H9 (cell line): ENCODE measurements at regions not wholly inside any gene's neighbourhood (a gene's known extent, or its start where the extent isn't known, plus 50 kb on each side); places are given as distances from the start of the nearest gene placed in this dataset.

Source experiments
- DNase-seq: peaks from one replicate; pipeline ENCODE4 v3.0.0-alpha.2; 2017
- H2AFZ ChIP-seq: one replicate; pipeline ENCODE4 v1.6.1; 2013; ENCODE audit warnings: mild to moderate bottlenecking, low read length, control low read depth, moderate library complexity
- H2AK5ac ChIP-seq: 2 replicates; pipeline ENCODE4 v1.6.1; 2013; ENCODE audit warnings: low read length, control low read depth, mixed read lengths; ENCODE audit not compliant: insufficient read length
- H2BK120ac ChIP-seq: one replicate; pipeline ENCODE4 v1.6.1; 2013; ENCODE audit warnings: low read depth, mild to moderate bottlenecking, low read length, control low read depth, inconsistent platforms; ENCODE audit not compliant: poor library complexity, severe bottlenecking
- H2BK12ac ChIP-seq: 2 replicates; pipeline ENCODE4 v1.6.1; 2013; ENCODE audit warnings: low read length, control low read depth, mixed read lengths, low read depth; ENCODE audit not compliant: insufficient read length
- H2BK15ac ChIP-seq: 2 replicates; pipeline ENCODE4 v1.6.1; 2013; ENCODE audit warnings: low read depth, low read length, control low read depth
- H2BK20ac ChIP-seq: one replicate; pipeline ENCODE4 v1.6.1; 2013; ENCODE audit warnings: low read depth, mild to moderate bottlenecking, low read length, control low read depth, inconsistent platforms; ENCODE audit not compliant: poor library complexity, severe bottlenecking
- H2BK5ac ChIP-seq: 2 replicates; pipeline ENCODE4 v1.6.1; 2013; ENCODE audit warnings: low read length, control low read depth, mixed read lengths; ENCODE audit not compliant: insufficient read length
- H3K14ac ChIP-seq: 2 replicates; pipeline ENCODE4 v1.6.1; 2013; ENCODE audit warnings: low read length, control low read depth; ENCODE audit not compliant: insufficient read depth
- H3K18ac ChIP-seq: 2 replicates; pipeline ENCODE4 v1.6.1; 2013; ENCODE audit warnings: low read depth, mild to moderate bottlenecking, mixed read lengths, low read length, control low read depth; ENCODE audit not compliant: insufficient read length
- H3K23ac ChIP-seq: 2 replicates; pipeline ENCODE4 v1.6.1; 2013; ENCODE audit warnings: low read length, control low read depth, mixed read lengths, low read depth; ENCODE audit not compliant: insufficient read length
- H3K23me2 ChIP-seq: 2 replicates; pipeline ENCODE4 v1.6.1; 2013; ENCODE audit warnings: low read depth, mild to moderate bottlenecking, mixed read lengths, low read length, control low read depth; ENCODE audit not compliant: insufficient read length, poor library complexity, severe bottlenecking
- H3K27ac ChIP-seq: 2 replicates; pipeline ENCODE4 v1.5.1; 2013; ENCODE audit warnings: low read length, control low read depth, mixed read lengths, low read depth; ENCODE audit not compliant: insufficient read length
- H3K27me3 ChIP-seq: 2 replicates; pipeline ENCODE4 v1.6.1; 2013; ENCODE audit warnings: low read length, control low read depth, inconsistent platforms; ENCODE audit not compliant: insufficient read depth
- H3K4ac ChIP-seq: 2 replicates; pipeline ENCODE4 v1.6.1; 2013; ENCODE audit warnings: low read depth, mild to moderate bottlenecking, control low read depth, inconsistent platforms, low read length, moderate library complexity
- H3K4me1 ChIP-seq: 2 replicates; pipeline ENCODE4 v1.6.1; 2013; ENCODE audit warnings: low read length, control low read depth, inconsistent platforms; ENCODE audit not compliant: insufficient read depth
- H3K4me2 ChIP-seq: 2 replicates; pipeline ENCODE4 v1.6.1; 2013; ENCODE audit warnings: low read length, control low read depth, mixed read lengths; ENCODE audit not compliant: insufficient read length, insufficient read depth
- H3K56ac ChIP-seq: 2 replicates; pipeline ENCODE4 v1.6.1; 2013; ENCODE audit warnings: low read depth, mild to moderate bottlenecking, mixed read lengths, low read length, control low read depth; ENCODE audit not compliant: insufficient read length
- H3K79me1 ChIP-seq: 2 replicates; pipeline ENCODE4 v1.6.1; 2013; ENCODE audit warnings: low read depth, mild to moderate bottlenecking, moderate library complexity, low read length, control low read depth, inconsistent platforms; ENCODE audit not compliant: insufficient read depth, poor library complexity, severe bottlenecking
- H3K79me2 ChIP-seq: 2 replicates; pipeline ENCODE4 v1.6.1; 2013; ENCODE audit warnings: low read length, control low read depth, inconsistent platforms; ENCODE audit not compliant: insufficient read depth
- H3K9ac ChIP-seq: 2 replicates; pipeline ENCODE4 v1.6.1; 2013; ENCODE audit warnings: low read length, control low read depth, mixed read lengths; ENCODE audit not compliant: insufficient read length; ENCODE audit errors: extremely low read depth
- H3K9me3 ChIP-seq: one replicate; pipeline ENCODE4 v1.6.1; 2013; ENCODE audit warnings: low read depth, low read length, inconsistent platforms; ENCODE audit not compliant: control insufficient read depth
- H3T11ph ChIP-seq: one replicate; pipeline ENCODE4 v1.6.1; 2013; ENCODE audit warnings: mild to moderate bottlenecking, low read length, control low read depth, inconsistent platforms
- H4K20me1 ChIP-seq: one replicate; pipeline ENCODE4 v1.6.1; 2013; ENCODE audit not compliant: control insufficient read depth, insufficient read length, insufficient read depth
- H4K5ac ChIP-seq: 2 replicates; pipeline ENCODE4 v1.6.1; 2013; ENCODE audit warnings: low read depth, mild to moderate bottlenecking, mixed read lengths, low read length, control low read depth; ENCODE audit not compliant: insufficient read length
- H4K8ac ChIP-seq: replicated peaks from 2 replicates; pipeline ENCODE4 v1.6.1; 2013; ENCODE audit warnings: low read length, control low read depth, mixed read lengths, low read depth; ENCODE audit not compliant: insufficient read length
- H4K91ac ChIP-seq: 2 replicates; pipeline ENCODE4 v1.6.1; 2013; ENCODE audit warnings: low read depth, mild to moderate bottlenecking, moderate library complexity, mixed read lengths, low read length, control low read depth; ENCODE audit not compliant: insufficient read length
- H3K27ac Mint-ChIP-seq, 3 experiments: 2 replicates in 2 of 3; 3 replicates in 1 of 3; pipeline ENCODE4 v1.8.0; 2020 to 2021; ENCODE audit warnings: mixed read lengths in 3 of 3, mild to moderate bottlenecking in 1 of 3, moderate library complexity in 1 of 3
- H3K27me3 Mint-ChIP-seq: 2 replicates; pipeline ENCODE4 v1.8.0; 2021; ENCODE audit warnings: low read depth, mild to moderate bottlenecking, moderate library complexity, mixed read lengths
- H3K36me3 Mint-ChIP-seq, 3 experiments: 2 replicates in 2 of 3; 3 replicates in 1 of 3; pipeline ENCODE4 v1.8.0; 2020 to 2021; ENCODE audit warnings: low read depth in 3 of 3, mixed read lengths in 3 of 3; ENCODE audit not compliant: insufficient read depth in 1 of 3
- H3K4me1 Mint-ChIP-seq, 2 experiments: 2 replicates each; pipeline ENCODE4 v1.8.0; 2020; ENCODE audit warnings: mixed read lengths in 2 of 2
- H3K4me3 Mint-ChIP-seq, 2 experiments: 2 replicates in 1 of 2; 3 replicates in 1 of 2; pipeline ENCODE4 v1.8.0; 2020 to 2021; ENCODE audit warnings: mild to moderate bottlenecking in 2 of 2, mixed read lengths in 2 of 2, moderate library complexity in 1 of 2
- H3K9me3 Mint-ChIP-seq, 2 experiments: 2 replicates in 1 of 2; 3 replicates in 1 of 2; pipeline ENCODE4 v1.8.0; 2020; ENCODE audit warnings: mild to moderate bottlenecking in 2 of 2, mixed read lengths in 2 of 2, moderate library complexity in 1 of 2
- CTCF ChIP-seq: fragments of 200-600 bp; sonication (generic); conservative IDR thresholded peaks from 3 replicates; pipeline ENCODE4 v1.8.0; 2021; ENCODE audit warnings: antibody characterized with exemption, mild to moderate bottlenecking
- WGBS: extraction: QIAGEN DNeasy Blood & Tissue Kit; methylation state at CpG from one replicate; pipeline ENCODE4 v1.1.7; 2013; ENCODE audit warnings: missing lambda C conversion rate, low lambda C conversion rate, mixed read lengths; ENCODE audit not compliant: insufficient read length; ENCODE audit errors: extremely low coverage; 5-methylcytosine and 5-hydroxymethylcytosine counted together

- H2BK12ac ChIP-seq = no peak overlapping the region
- peaks cover 7% of the 10 kb centered on the region for H3K9me3 ChIP-seq
- H3K23ac ChIP-seq = no peak overlapping the region
- no peaks in the 10 kb centered on the region for H3K23me2 ChIP-seq
- DNase-seq = no peak
- H3K27ac ChIP-seq = no peak overlapping the region
- no peaks in the 10 kb centered on the region for H3K4me1 Mint-ChIP-seq
- no peak overlapping the region for H2AK5ac ChIP-seq
- no peak overlapping the region for H4K91ac ChIP-seq
- H2BK20ac ChIP-seq = no peak overlapping the region
- H2BK120ac ChIP-seq = no peak overlapping the region
- H3K9me3 Mint-ChIP-seq = peaks cover 43 to 65% of the 10 kb centered on the region in 2 experiments
- no peak overlapping the region for H3K18ac ChIP-seq
- H3K79me1 ChIP-seq = no peaks in the 10 kb centered on the region
- no peaks in the 10 kb centered on the region for H3K27me3 ChIP-seq
- no peak overlapping the region for H3T11ph ChIP-seq
- H4K8ac ChIP-seq = no peak overlapping the region
- no peak overlapping the region for H3K27ac Mint-ChIP-seq
- H3K9ac ChIP-seq = no peak overlapping the region
- no CpG with 5 or more reads among the region's 5 CpGs for WGBS
- H3K4ac ChIP-seq = no peak overlapping the region
- TF ChIP-seq CTCF = no peak
- H2BK15ac ChIP-seq = no peak overlapping the region
- no peaks in the 10 kb centered on the region for H3K79me2 ChIP-seq
- no peak overlapping the region for H3K4me3 Mint-ChIP-seq
- no peak overlapping the region for H2AFZ ChIP-seq
- no peaks in the 10 kb centered on the region for H3K4me1 ChIP-seq
- H3K4me2 ChIP-seq = no peak overlapping the region
- H3K27me3 Mint-ChIP-seq = peaks cover 14% of the 10 kb centered on the region
- H4K20me1 ChIP-seq = no peaks in the 10 kb centered on the region
- H3K36me3 Mint-ChIP-seq = peaks cover 7 to 17% (median 11%) of the 10 kb centered on the region in 3 experiments
- no peak overlapping the region for H4K5ac ChIP-seq
- no peak overlapping the region for H3K56ac ChIP-seq
- no peak overlapping the region for H3K14ac ChIP-seq
- H2BK5ac ChIP-seq = no peak overlapping the region
Observed at GRCh38 chr6:170172392-170172791, 118.5 kb downstream of the DLL1 start.
